ENCODE measurements at regions not wholly inside any gene's neighbourhood (a gene's known extent, or its start where the extent isn't known, plus 50 kb on each side); places are given as distances from the start of the nearest gene placed in this dataset.

DNA sequence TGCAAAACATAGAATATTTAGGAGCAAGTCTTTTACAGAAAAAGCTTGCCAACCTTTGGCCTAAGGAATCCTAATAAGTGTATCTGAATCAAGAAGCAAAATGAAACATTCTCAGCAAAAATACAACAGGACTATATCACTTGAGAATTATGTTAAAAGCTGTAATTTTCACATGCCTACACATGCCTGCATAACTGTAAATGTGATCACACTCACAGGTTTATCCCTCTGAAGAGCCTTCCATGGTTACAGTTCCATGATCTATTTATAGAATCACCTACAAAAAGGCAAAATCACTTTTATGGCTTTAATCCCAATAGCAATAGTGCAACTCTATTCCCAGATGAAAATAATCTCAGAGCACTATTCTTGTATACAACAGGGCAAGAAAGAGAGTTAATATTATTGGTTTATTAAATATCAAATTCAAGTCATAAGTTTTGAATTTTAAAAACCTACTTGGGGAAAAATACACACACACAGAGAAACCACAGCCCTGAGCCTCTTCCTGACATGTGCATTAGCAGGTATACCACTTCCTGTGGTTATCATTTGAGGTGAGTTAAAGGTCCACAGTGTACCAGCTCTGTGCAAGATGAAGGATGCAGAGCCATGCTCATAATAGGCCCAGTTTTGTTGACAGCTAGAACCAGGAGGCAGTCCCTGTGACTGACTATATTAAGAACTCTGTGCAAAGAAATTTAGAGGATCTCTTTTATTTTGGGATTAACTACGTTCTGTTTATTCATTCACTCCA is 252.5 kb upstream of the TGFBR2 start:
- Histone ChIP-seq H3K4me3 (ENCODE audit: low read length in 3 of 3) (no peak overlapping the region), H3K27me3 (ENCODE audit: control insufficient read depth, insufficient read depth, low read length) (no peaks in the 10 kb centered on the region), H3K36me3 (ENCODE audit: control insufficient read depth in 2 of 3, insufficient read depth in 3 of 3, low read length in 3 of 3) (no peaks in the 10 kb centered on the region), H3K4me1 (ENCODE audit: control insufficient read depth in 2 of 3, insufficient read depth in 2 of 3, low read depth in 1 of 3, low read length in 3 of 3) (peaks cover 0 to 2% (median 0%) of the 10 kb centered on the region in 3 donors), H3K9ac (ENCODE audit: low read length in 3 of 3) (no peak overlapping the region), H3K27ac (ENCODE audit: low read depth in 2 of 2, low read length in 2 of 2) (no peak overlapping the region), H3K9me3 (ENCODE audit: control insufficient read depth in 2 of 3, insufficient read depth in 1 of 3, low read length in 3 of 3) (no peaks in the 10 kb centered on the region)
- intact Hi-C loops (cut with DNase I) = no loop called here
- DNase-seq (no peak), FAIRE-seq (no peak)
- TF ChIP-seq, protein P1, sequence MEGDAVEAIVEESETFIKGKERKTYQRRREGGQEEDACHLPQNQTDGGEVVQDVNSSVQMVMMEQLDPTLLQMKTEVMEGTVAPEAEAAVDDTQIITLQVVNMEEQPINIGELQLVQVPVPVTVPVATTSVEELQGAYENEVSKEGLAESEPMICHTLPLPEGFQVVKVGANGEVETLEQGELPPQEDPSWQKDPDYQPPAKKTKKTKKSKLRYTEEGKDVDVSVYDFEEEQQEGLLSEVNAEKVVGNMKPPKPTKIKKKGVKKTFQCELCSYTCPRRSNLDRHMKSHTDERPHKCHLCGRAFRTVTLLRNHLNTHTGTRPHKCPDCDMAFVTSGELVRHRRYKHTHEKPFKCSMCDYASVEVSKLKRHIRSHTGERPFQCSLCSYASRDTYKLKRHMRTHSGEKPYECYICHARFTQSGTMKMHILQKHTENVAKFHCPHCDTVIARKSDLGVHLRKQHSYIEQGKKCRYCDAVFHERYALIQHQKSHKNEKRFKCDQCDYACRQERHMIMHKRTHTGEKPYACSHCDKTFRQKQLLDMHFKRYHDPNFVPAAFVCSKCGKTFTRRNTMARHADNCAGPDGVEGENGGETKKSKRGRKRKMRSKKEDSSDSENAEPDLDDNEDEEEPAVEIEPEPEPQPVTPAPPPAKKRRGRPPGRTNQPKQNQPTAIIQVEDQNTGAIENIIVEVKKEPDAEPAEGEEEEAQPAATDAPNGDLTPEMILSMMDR (IDR thresholded peaks at IDR 0.05; ENCODE audit: borderline replicate concordance, extremely low read depth, insufficient read depth) = no peak

DNA sequence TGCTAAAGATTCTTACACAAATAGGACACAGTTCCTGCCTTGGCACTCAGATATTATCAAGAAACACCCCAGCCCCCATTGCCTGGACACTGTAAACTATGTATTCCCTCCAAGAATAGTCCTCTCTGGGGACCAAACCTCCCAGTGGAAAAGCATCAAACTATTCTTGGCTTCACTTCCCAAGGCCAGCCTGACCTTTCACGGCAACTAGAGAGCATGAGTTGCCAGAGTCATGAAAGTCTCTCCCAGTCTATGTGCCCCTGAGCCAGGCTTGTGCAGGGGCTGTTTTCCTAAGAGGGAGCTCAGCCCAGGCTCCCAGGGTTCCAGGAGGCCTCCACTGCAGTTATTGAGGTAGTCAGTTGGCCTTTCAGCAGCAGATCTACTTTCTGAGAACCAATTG is 251.9 kb upstream of the TGFBR2 start:
- H3K4me3 ChIP-seq (ENCODE audit: low read length in 3 of 3) = no peak overlapping the region
- intact Hi-C loops (cut with DNase I) = no loop called here
- FAIRE-seq = no peak

DNA sequence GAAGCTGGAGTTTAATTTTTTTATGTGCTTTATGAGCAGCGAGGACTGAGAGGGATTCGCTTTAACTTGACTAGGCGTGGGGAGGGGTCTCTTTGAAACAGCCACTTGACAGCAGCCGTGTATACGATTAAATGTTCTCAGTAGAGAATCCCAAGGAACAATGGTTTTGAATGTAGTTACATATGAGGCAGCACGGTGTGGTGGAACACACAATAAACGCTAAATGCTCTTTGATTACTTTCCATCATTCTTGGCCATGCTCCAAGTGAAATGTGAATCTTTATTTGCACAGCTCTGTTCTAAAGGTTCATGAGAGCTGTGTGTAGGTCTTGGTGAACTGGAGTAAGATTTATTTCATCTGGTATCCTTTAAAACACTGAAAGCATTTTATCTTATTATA is 251.4 kb upstream of the TGFBR2 start:
- no peak for FAIRE-seq

More for the DNA sequence above, 251.9 kb upstream of the TGFBR2 start:
- Histone ChIP-seq H3K9me3 (ENCODE audit: control insufficient read depth in 2 of 3, insufficient read depth in 1 of 3, low read length in 3 of 3) (no peaks in the 10 kb centered on the region), H3K4me1 (ENCODE audit: control insufficient read depth in 2 of 3, insufficient read depth in 2 of 3, low read depth in 1 of 3, low read length in 3 of 3) (peaks cover 0 to 2% (median 0%) of the 10 kb centered on the region in 3 donors), H3K27me3 (ENCODE audit: control insufficient read depth, insufficient read depth, low read length) (no peaks in the 10 kb centered on the region), H3K36me3 (ENCODE audit: control insufficient read depth in 2 of 3, insufficient read depth in 3 of 3, low read length in 3 of 3) (no peaks in the 10 kb centered on the region), H3K9ac (ENCODE audit: low read length in 3 of 3) (no peak overlapping the region), H3K27ac (ENCODE audit: low read depth in 2 of 2, low read length in 2 of 2) (no peak overlapping the region)
- no peak for DNase-seq
- TF ChIP-seq, protein P1 (IDR thresholded peaks at IDR 0.05; ENCODE audit: borderline replicate concordance, extremely low read depth, insufficient read depth) = no peak

More for the DNA sequence above, 251.4 kb upstream of the TGFBR2 start:
- H3K9me3 ChIP-seq (ENCODE audit: control insufficient read depth in 2 of 3, insufficient read depth in 1 of 3, low read length in 3 of 3) = no peaks in the 10 kb centered on the region
- peak in 1 of 5 donors; percentile 37 for DNase-seq
- peaks cover 0 to 2% (median 0%) of the 10 kb centered on the region in 3 donors for H3K4me1 ChIP-seq (ENCODE audit: control insufficient read depth in 2 of 3, insufficient read depth in 2 of 3, low read depth in 1 of 3, low read length in 3 of 3)
- H3K9ac ChIP-seq (ENCODE audit: low read length in 3 of 3) = no peak overlapping the region
- intact Hi-C loops (cut with DNase I) = no loop called here
- TF ChIP-seq, protein P1 (IDR thresholded peaks at IDR 0.05; ENCODE audit: borderline replicate concordance, extremely low read depth, insufficient read depth) = no peak
- no peak overlapping the region for H3K4me3 ChIP-seq (ENCODE audit: low read length in 3 of 3)
- H3K27me3 ChIP-seq (ENCODE audit: control insufficient read depth, insufficient read depth, low read length) = no peaks in the 10 kb centered on the region
- H3K27ac ChIP-seq (ENCODE audit: low read depth in 2 of 2, low read length in 2 of 2) = no peak overlapping the region
- no peaks in the 10 kb centered on the region for H3K36me3 ChIP-seq (ENCODE audit: control insufficient read depth in 2 of 3, insufficient read depth in 3 of 3, low read length in 3 of 3)
